ENCODE measurements at regions not wholly inside any gene's neighbourhood (a gene's known extent, or its start where the extent isn't known, plus 50 kb on each side); places are given as distances from the start of the nearest gene placed in this dataset.
A peak's percentile ranks its signal among the peaks of the same experiment; 100 is the strongest.

DNA sequence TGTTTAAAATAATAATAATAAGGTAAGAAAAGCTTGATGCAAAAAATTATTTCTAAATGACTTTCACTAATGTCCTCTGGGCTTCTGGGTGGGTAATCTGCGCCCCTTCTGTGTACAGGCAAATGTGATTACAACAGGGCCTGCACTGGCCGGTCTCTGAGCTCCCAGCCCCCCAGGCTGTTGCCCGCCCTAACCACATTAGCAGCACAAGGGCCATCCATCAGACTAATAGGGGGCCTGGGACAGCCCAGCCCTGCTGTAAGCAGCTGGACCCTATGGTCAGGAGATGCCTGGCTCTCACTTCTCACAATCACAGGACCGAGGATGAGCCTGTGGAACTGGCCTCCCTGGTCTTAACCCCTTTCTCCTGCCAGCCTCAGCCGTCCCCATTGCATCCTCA is 388.4 kb downstream of the BUD13 start:
- Histone ChIP-seq H3K9ac (ENCODE audit: low read length in 3 of 3) (no peak overlapping the region), H3K9me3 (ENCODE audit: control insufficient read depth in 2 of 3, insufficient read depth in 1 of 3, low read length in 3 of 3) (no peaks in the 10 kb centered on the region), H3K27me3 (ENCODE audit: control insufficient read depth, insufficient read depth, low read length) (no peaks in the 10 kb centered on the region), H3K27ac (ENCODE audit: low read depth in 2 of 2, low read length in 2 of 2) (no peak overlapping the region), H3K4me1 (ENCODE audit: control insufficient read depth in 2 of 3, insufficient read depth in 2 of 3, low read depth in 1 of 3, low read length in 3 of 3) (no peaks in the 10 kb centered on the region), H3K36me3 (ENCODE audit: control insufficient read depth in 2 of 3, insufficient read depth in 3 of 3, low read length in 3 of 3) (no peaks in the 10 kb centered on the region), H3K4me3 (ENCODE audit: low read length in 3 of 3) (no peak overlapping the region)
- DNase-seq (peak in 1 of 5 donors; percentile 68), FAIRE-seq (no peak)
- intact Hi-C loops (cut with DNase I) = no loop called here
- TF ChIP-seq, protein P1, sequence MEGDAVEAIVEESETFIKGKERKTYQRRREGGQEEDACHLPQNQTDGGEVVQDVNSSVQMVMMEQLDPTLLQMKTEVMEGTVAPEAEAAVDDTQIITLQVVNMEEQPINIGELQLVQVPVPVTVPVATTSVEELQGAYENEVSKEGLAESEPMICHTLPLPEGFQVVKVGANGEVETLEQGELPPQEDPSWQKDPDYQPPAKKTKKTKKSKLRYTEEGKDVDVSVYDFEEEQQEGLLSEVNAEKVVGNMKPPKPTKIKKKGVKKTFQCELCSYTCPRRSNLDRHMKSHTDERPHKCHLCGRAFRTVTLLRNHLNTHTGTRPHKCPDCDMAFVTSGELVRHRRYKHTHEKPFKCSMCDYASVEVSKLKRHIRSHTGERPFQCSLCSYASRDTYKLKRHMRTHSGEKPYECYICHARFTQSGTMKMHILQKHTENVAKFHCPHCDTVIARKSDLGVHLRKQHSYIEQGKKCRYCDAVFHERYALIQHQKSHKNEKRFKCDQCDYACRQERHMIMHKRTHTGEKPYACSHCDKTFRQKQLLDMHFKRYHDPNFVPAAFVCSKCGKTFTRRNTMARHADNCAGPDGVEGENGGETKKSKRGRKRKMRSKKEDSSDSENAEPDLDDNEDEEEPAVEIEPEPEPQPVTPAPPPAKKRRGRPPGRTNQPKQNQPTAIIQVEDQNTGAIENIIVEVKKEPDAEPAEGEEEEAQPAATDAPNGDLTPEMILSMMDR (IDR thresholded peaks at IDR 0.05; ENCODE audit: borderline replicate concordance, extremely low read depth, insufficient read depth) = no peak

DNA sequence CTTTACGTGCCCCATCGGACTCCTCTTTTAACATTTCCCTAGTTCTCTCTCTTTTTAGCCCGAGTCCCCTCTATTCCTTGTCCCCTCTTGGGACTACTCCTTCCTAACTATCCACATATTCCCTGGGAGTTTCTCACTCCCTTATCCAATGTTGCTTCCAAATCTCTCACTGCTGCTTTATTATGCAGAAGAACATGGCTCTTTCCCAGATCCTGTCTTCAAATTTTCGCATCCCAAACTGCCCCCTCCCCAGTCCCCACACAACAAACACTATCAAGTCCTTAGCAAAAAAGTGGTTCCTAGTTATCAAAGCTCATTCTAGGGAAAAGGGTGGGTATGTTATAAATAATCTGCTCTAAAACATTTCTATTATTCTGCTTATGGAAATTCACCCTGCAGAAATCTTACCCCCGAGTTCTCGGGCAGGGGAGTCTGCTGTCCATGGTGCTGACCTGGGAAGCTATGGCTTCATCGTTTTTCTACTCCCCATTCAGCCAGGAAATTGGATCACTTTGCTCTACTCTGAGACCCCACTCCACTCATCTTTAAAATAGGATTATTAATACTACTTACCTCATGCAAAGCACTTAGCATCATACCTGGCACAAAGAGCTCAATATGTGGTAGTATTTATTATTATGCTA is 393.5 kb downstream of the BUD13 start:
- no peaks in the 10 kb centered on the region for H3K36me3 ChIP-seq (ENCODE audit: control insufficient read depth in 2 of 3, insufficient read depth in 3 of 3, low read length in 3 of 3)
- no peak overlapping the region for H3K9ac ChIP-seq (ENCODE audit: low read length in 3 of 3)
- TF ChIP-seq, protein P1 (IDR thresholded peaks at IDR 0.05; ENCODE audit: borderline replicate concordance, extremely low read depth, insufficient read depth) = no peak
- no peaks in the 10 kb centered on the region for H3K4me1 ChIP-seq (ENCODE audit: control insufficient read depth in 2 of 3, insufficient read depth in 2 of 3, low read depth in 1 of 3, low read length in 3 of 3)
- H3K4me3 ChIP-seq (ENCODE audit: low read length in 3 of 3) = no peak overlapping the region
- no peak overlapping the region for H3K27ac ChIP-seq (ENCODE audit: low read depth in 2 of 2, low read length in 2 of 2)
- peak in 4 of 5 donors; percentile 57 to 84 (median 80) for DNase-seq
- FAIRE-seq = no peak
- no peaks in the 10 kb centered on the region for H3K27me3 ChIP-seq (ENCODE audit: control insufficient read depth, insufficient read depth, low read length)
- H3K9me3 ChIP-seq (ENCODE audit: control insufficient read depth in 2 of 3, insufficient read depth in 1 of 3, low read length in 3 of 3) = no peaks in the 10 kb centered on the region
- intact Hi-C loops (cut with DNase I) = no loop called here

DNA sequence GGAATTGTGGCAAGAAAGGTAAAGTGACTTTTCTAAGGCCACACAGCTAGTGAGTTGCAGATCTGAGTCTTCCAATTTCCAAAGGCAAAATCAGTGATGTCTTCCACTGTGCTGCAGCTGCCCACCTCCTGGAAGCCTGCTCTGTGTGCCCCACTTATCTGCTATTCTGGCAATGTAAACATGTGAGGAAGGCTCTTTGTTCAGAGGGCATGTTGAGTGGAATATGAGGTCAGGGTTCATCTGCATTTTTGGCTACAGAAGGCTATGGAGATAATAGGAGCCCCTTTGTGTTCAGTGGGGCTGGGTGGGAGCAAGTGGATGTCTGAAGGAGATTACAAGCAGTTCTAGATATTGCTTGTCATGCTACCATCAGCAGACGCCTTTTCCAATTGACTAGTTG is 396.2 kb downstream of the BUD13 start:
- DNase-seq (no peak), FAIRE-seq (no peak)
- Histone ChIP-seq H3K36me3 (ENCODE audit: control insufficient read depth in 2 of 3, insufficient read depth in 3 of 3, low read length in 3 of 3) (no peaks in the 10 kb centered on the region), H3K4me3 (ENCODE audit: low read length in 3 of 3) (no peak overlapping the region), H3K9ac (ENCODE audit: low read length in 3 of 3) (no peak overlapping the region), H3K4me1 (ENCODE audit: control insufficient read depth in 2 of 3, insufficient read depth in 2 of 3, low read depth in 1 of 3, low read length in 3 of 3) (no peaks in the 10 kb centered on the region), H3K27me3 (ENCODE audit: control insufficient read depth, insufficient read depth, low read length) (no peaks in the 10 kb centered on the region), H3K27ac (ENCODE audit: low read depth in 2 of 2, low read length in 2 of 2) (no peak overlapping the region), H3K9me3 (ENCODE audit: control insufficient read depth in 2 of 3, insufficient read depth in 1 of 3, low read length in 3 of 3) (no peaks in the 10 kb centered on the region)
- TF ChIP-seq, protein P1 (IDR thresholded peaks at IDR 0.05; ENCODE audit: borderline replicate concordance, extremely low read depth, insufficient read depth) = no peak
- intact Hi-C loops (cut with DNase I) = no loop called here

DNA sequence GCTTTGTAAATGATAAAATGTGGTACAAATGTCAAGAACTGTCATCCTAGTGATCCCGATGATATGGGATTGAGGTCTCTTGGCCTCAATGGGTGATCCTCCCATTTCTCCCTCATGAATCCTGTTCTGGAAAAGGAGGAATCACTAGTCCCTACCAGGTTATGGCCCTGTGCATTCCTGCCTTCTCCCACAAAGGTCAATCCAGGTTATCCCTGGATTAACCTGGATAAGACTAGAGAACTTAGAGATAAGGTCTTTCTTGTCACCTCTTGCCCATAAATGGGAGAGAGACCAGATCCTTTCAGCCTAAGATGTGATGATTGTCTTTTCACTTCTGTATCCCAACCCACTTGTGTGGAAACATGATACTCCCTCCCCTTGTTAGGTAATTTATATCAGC is 396.7 kb downstream of the BUD13 start:
- TF ChIP-seq, protein P1 (IDR thresholded peaks at IDR 0.05; ENCODE audit: borderline replicate concordance, extremely low read depth, insufficient read depth) = no peak
- Histone ChIP-seq H3K27me3 (ENCODE audit: control insufficient read depth, insufficient read depth, low read length) (no peaks in the 10 kb centered on the region), H3K9me3 (ENCODE audit: control insufficient read depth in 2 of 3, insufficient read depth in 1 of 3, low read length in 3 of 3) (no peaks in the 10 kb centered on the region), H3K9ac (ENCODE audit: low read length in 3 of 3) (no peak overlapping the region), H3K4me3 (ENCODE audit: low read length in 3 of 3) (no peak overlapping the region), H3K27ac (ENCODE audit: low read depth in 2 of 2, low read length in 2 of 2) (no peak overlapping the region), H3K4me1 (ENCODE audit: control insufficient read depth in 2 of 3, insufficient read depth in 2 of 3, low read depth in 1 of 3, low read length in 3 of 3) (no peaks in the 10 kb centered on the region), H3K36me3 (ENCODE audit: control insufficient read depth in 2 of 3, insufficient read depth in 3 of 3, low read length in 3 of 3) (no peaks in the 10 kb centered on the region)
- no peak for FAIRE-seq
- intact Hi-C loops (cut with DNase I) = no loop called here
- no peak for DNase-seq
